NOMO-1 (cell line): ENCODE measurements at regions not wholly inside any gene's neighbourhood (a gene's known extent, or its start where the extent isn't known, plus 50 kb on each side); places are given as distances from the start of the nearest gene placed in this dataset.
"Not testable (repeated sequence)": the region's sequence is repeated elsewhere in the genome, so short reads cannot be mapped to it uniquely, and the experiment has no call there.

Experiments used
- DNase-seq, 2 experiments: peaks; one replicate each; lab custom pipeline; 2025; ENCODE audit not compliant: unreplicated experiment in 2 of 2; lab: John Stamatoyannopoulos, UW

DNA sequence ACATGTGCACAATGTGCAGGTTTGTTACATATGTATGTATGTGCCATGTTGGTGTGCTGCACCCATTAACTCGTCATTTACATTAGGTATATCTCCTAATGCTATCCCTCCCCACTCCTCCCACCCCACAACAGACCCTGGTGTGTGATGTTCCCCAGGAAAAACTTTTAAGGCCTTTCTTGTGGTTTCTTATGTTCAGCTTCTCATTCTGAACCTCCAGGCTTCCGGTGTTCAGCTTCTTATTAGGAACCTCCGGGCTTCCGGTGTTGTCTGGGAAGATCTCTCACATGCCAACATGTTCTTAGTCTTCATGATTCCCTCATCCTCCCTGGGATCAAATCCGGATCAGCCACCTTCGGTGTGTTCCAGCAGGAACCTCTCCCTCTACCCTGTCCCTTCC is 338.8 kb upstream of the IRX2 start:
- not testable (repeated sequence) for DNase-seq

DNA sequence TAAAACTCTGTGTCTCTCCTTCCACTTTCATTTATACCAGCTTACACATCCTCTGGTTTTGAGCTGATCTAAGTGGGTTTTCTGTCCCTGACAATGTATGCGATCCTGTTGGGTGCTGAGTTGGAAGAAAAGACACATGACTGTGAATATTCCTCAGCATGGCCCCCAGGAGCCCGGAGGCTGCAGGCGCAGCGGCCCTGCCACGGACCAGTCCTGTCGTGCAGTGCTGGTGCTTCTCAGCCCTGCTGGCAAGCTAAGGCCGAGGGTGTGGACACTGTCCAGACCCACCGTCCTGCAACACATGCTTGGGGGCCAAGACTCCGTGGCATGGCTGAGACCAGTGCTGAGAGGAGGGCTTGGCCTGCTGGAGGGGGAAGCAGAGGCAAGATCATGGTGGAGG is 328.9 kb upstream of the IRX2 start:
- DNase-seq = no peak

DNA sequence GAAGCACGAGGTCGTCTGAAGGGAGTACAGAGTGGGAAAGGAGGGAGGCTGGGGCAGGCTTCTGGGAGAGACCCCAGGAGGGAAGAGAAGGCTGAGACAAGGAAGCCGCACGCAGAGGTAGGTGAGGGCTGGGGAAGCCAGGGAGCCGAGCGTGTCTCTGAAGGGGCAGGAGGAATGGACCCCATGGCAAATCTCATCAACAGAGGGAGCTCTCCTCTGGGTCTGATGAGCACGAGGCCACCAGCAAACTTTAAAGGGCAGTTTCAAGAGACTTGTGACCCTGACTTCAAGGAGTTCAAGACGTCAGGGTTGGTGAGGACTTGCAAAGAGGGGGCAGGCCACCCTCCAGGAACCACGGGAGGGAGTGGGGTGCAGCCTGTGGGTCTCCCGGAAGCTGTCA is 326.2 kb upstream of the IRX2 start:
- DNase-seq = no peak

DNA sequence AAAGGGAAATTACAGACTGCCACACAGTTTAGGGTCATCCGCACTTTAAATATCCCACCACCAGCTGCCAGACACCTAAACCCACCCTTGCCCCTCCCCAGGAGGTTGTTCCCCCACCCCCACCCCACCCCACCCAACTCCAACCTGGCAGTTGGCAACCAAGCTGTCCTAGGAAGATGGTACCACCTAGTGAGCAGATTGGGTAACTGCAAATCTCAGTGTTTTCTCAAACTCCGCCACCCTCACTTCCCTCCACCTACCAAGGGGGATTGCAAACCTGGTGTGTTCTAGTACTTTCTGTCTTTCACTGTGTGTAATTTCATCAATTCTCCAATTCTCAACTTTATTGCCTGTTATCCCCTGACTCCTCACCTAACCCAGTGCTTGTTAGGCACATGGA is 323.8 kb upstream of the IRX2 start:
- DNase-seq = no peak

DNA sequence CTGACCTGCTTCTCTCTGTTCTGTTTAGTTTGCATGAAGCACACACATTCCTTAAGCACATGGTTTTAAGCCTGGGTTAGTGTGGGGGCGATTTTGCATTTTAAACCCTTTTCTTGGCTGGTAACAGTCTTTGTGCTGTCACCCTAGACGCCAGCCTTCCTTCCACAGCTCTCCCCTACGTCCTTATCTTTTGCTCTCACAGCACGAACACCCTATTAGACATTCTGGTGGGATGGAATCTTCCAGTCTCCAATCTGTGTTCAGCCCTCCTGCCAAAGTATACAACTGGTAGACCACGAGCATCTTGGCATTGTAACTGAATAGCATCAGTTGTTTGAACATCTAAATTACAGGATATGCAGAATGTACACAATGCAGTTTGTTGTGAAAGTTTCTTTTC is 316.9 kb upstream of the IRX2 start:
- DNase-seq = no peak

DNA sequence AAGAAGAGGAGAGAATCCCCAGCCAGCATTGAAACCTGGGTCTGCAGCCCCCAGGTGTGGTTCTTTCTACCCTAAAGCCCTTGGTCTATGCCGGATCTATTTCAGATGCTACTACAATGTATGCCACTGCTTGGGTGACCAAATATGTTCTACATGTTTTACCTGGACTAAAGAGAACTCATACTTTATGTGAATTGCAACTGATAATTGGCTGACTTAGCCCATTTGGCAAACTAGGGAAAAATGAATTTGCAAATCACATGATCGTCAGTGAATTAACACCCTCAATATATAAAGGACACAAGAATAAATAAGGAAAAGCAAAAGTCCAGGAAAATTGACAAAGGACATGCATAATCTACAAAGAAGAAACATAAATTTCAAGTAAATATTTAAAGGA is 308.8 kb upstream of the IRX2 start:
- DNase-seq = no peak

DNA sequence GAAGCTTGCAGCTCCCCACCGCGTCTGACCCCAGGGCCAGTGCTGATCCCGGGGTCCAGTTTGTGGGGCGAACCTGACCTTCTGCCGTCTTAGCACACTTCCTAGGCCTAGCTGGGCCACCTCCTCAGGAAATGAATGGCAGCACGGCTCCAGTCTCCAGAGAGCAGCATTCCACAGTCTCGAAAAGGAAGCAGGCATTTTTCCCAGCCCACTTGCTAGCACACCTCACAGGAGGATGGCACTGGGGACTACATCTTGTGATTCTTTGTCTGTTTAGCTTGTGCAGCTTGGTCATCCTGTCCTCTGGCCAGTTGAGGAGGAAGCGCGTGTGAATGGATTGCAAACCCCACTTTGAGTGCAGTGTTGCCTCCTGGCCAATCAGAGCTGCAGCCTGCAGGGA is 308.0 kb upstream of the IRX2 start:
- no peak for DNase-seq

DNA sequence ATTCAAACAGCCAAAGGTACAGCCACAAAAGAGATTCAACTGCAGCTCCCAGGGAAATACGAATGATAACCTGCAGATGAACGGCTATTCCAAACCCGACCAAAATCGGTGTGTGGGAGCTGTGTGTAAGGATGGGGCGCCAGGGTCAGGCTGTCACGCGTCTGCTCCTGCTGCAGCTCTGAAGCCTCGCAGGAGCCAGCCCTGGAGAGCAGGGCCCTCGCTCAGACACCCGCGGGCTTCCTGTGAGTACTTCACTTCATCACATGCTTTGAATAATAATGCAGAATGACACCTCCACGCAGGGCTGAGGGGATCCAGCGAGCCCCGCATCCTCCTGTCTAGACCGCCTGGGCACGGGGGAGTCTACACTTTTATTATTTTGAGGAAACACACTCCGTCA is 307.5 kb upstream of the IRX2 start:
- no peak for DNase-seq

DNA sequence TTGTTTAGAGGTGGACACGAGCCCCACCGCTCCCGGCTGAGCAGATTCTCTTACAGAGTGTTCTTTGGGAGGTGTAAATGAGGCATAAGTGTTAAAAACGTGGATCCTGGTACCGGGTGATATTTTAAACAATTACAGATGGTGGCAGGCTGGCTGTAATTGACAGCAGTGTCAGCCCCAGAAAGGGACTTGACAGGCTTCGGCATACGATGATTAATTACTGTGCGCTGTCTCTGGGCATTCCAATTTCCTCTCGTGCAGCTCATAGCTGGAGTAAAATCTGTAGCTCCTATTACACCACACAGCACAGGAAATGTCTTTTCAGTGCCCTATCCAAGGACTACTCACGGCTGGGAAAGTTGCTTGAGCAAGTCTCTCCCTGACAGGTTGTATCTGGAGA is 305.4 kb upstream of the IRX2 start:
- DNase-seq = no peak

DNA sequence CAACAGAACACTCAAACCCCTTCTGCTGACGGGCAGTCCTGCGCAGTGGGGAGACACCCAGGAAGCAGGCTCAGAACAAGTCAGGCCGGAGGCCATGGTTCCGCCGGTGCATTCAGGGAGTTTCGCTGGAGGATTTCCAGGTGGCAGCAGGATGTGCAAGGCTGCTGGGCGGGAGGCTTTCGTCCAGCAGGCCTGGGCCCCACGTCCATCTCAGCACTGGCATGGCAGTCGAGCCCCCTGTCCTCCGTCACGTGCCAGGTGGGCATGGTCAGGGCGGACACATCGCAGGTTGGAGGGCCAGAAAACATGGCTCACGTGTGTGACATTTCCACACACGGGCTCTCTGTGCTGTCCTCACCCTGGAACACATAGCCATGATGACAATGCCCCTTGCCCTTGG is 299.9 kb upstream of the IRX2 start:
- no peak for DNase-seq

DNA sequence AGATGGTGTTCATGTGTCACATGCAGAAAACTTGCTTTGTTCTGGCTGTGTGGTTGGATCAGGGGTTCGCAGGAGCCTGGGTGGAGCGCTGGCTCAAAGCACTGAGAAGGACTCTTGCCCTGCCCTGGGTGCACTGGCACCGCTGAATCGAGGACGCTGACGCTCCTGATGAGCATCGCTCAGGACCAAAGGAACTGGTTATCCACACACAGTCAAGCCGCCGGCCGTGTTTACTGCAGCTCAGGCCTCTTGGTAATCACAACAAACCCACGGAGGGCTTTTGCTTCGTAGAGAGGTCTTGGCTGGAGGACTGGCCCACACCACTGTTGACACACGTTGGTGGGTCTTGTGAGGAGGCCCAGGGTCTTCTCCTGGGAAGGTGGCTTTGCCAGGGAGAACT is 299.4 kb upstream of the IRX2 start:
- no peak for DNase-seq

DNA sequence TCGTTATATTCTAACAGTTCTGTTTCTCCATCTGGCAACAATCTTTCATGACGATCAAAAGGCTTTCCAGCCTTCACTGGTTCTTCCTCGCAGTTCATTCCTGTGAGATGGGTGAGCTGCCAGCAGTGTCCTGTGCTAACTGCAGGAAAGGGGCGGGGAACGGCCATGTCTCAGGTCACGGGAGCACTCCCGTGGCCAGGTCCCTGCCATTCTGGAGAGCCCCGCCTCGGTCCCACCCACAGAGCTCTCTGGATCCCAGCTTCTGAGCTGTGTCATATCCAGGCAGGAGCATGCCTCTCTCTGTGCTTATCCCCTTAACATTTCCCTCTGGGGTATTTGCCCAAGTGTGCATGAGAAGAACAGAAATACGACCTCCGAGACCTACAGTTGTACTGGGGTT is 297.8 kb upstream of the IRX2 start:
- DNase-seq = no peak

DNA sequence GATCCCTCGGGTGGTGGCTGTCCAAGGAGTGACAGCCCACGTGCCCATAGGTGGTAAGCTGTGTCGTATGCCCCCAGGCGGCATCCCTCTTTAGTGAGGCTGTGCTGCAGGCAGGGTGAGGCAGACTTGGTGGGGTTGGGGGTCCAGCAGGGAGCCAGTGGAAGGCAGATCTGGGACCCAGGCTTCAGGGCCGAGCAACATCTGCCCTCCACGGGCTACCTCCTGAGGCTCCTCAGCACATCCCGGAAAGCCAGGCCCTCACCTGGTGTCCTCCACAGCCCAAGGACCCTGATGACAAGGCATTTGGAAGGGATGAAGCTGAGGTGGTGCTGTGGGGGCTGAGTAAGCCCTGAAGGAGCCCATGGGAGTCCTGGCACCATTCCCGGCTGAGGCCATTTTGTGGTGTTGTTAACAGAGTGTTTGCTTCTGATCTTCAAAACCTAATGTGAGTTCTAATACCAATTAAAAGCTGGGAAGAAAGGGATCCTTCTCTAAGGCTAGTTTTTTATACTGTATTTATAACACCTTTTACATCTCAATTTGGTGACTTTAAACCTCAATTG is 295.8 kb upstream of the IRX2 start:
- DNase-seq = no peak

DNA sequence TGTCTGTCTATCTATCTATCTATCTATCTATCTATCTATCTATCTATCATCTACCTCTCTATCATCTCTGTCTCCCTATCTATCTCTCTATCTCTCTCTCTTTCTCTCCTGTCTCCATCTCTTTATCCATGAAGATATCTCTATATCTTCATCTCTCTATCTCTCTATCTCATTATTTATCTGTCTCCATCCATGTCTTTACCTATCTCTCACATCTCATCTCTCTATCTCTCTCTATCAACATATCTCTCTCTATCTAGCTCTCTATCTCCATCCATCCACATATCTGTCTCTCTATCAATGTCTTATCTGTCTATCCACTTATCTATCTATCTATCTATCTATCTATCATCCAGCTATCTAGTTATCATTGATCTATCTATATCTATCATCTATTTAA is 292.1 kb upstream of the IRX2 start:
- DNase-seq = no peak

DNA sequence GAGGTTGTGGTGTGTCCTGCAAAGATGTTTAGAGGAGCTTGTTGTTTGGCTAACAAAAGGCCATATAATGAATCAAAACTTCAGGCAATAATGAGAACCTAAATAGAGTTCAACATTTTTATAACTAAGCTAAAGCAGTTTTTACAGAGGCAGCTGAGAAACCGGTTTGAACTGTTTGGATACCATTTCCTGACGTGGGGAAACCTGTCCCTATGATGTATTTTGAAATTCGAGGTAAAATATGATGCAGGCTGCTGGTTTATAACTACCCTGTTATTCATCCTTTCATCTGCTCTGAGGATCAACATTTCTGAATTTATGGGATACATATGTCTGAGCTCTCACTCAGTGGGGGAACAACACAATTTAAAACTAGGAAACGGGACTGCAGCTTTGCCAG is 289.5 kb upstream of the IRX2 start:
- no peak for DNase-seq

DNA sequence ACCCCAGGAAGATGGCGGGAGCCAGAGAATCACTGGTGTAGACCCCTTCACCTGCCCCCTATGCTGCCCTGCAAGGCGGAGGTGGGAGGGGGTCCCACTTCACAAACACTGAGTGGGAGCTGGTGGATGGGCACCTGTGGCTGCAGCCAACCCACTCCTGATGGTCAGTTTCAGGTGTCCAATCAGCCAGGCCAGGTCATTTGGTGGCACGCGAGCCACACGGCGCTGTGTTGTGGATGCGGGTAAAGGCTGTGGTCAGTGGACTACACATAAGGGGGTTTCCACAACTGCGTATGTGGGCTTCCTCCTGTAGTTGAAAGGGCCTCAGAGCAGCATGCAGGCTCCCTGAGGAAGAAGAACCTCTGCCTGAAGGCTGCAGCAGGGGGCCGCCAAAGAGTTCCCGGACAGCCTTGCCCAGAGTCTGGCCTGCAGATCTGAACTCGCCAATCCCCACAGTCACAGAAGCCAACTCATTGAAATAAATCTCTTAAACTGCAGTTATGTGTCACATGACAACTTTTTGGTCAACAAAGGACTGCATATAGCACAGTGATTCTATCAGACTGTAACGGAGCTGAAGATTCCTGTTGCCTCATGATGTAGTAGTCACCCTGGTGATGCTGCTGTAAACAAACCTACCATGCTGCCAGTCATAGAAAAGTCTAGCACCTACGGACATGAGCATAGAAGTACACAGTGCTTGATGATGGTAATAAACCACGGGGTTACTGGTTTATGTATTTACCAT is 284.7 kb upstream of the IRX2 start:
- DNase-seq = no peak

DNA sequence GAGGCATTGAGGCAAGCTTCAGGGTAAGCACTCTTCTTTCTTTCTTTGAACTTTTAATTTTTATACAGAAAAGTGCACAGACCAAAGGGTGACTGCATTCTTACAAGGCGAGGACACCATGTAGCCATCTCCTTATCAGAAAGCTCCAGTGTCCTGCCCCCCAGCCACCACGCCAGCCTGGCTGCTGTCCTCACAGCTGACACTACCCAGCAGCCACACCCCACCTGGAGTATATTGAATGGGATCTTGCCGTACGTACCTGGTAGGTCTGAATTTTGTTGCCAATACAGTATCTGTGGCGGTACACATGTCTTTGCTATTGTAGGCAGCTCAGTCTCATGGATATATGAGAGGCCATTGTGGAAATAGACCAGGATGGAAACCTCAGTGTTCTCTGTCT is 284.0 kb upstream of the IRX2 start:
- DNase-seq = no peak

DNA sequence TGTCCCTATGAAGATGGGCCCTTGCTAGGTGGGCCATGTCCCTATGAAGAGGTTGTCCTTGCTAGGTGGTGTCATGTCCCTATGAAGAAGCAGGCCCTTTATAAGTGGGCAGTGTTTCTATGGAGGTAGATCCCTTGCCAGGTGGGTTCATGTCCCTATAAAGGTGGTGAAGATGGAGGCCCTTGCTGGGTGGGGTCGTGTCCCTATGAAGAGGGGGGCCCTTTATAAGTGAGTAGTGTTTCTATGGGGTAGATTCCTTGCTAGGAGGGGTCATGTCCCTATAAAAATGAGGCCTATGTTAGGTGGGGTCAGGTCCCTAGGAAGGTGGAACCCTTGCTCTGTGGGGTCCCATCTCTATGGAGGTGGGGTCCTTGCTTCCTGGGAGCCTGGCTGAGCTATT is 283.4 kb upstream of the IRX2 start:
- no peak for DNase-seq

DNA sequence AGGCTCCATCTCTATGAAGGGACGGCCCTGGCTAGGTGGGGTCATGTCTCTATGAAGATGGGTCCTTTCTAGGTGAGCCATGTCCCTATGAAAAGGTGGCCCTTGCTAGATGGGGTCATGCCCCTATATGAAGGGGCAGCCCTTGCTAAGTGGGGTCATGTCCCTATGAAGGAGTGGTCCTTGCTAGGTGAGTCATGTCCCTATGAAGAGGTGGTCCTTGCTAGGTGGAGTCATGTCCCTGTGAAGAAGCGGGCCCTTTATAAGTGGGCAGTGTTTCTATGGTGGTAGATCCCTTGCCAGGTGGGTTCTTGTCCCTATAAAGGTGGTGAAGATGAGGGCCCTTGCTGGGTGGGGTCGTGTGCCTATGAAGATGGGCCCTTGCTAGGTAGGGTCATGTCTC is 283.0 kb upstream of the IRX2 start:
- no peak for DNase-seq

DNA sequence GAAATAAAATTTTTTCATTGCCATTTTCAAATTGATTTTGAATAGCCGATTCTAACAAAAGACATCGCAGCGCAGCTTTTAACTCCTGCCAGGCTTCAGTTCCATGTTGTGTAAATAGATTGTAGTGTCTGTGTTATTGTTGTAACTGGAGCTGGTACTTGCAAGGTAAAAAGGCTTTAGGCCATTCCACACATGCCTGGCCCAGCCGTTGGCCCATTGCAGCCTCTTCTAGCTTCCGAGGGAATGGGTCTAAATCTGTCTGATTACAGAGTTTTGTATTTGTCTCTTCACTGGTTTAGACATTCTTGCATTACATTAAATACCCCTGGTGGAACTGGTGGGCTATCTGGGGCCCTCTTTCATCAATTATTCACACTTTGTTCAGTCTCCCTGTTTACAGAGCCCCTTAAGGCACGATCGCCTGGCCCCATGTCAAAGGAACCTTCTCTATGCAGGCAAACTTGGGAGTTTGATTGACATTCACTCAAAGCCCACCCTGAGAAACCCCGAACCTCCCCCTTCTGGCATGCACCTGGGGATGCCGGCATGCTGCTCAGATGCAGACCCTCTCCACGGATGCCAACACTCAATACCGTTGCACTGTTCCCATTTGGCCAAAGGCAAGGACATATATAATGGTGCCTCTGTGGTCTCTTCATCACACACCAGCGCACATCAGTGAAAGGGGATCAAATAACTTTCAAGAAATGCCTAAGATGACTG is 281.7 kb upstream of the IRX2 start:
- DNase-seq = no peak

DNA sequence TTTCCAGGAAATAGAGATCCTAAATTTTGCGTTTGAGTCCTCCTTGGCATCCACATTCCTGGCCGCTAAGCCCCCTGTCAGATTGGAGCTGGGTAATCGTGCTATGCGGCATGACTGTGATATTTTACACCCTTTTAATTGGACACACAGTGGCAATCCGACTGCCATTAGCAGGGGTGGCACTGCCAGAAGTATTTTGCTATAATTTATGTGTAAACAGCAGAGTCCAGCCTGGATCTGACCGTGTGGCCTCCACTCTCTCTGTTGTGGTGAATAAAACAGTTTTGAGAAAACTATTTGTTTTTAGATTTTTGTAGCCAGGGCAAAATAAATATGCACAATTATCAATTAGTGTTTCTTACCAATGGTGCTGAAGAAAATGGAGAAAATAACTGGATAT is 281.0 kb upstream of the IRX2 start:
- DNase-seq = no peak

DNA sequence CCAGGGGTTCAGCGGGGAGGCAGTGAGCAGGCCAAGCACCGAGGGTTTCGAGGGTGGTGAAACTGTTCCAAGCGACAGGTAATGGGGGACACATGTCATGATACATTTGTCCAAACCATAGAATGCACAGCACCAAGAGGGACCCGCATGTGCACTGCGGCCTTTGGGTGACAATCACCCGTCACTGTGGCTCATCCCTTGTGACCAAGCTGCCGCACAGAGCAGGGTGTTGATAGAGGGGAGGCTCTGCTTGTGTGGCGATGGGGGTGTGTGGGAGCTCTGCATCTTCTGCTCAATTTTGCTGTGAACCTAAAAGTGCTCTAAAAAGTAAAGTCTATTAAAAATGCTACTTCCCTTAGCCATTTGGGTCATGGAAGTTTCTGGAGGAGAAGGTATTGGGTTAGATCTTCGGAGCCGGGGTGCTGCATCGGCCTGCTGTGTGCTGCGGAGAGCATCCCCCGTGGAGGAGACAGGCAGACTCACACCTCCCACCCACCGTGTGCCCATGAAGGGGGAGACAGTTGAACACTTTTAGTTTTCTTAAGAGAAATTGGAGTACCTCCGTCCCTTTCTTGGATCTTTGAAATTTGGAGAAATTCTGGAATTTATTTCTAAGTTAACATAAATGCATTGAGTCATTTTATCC is 280.4 kb upstream of the IRX2 start:
- no peak for DNase-seq
